ENCODE measurements at regions not wholly inside any gene's neighbourhood (a gene's known extent, or its start where the extent isn't known, plus 50 kb on each side); places are given as distances from the start of the nearest gene placed in this dataset.
"Not testable (repeated sequence)": the region's sequence is repeated elsewhere in the genome, so short reads cannot be mapped to it uniquely, and the experiment has no call there.

- DNase-seq: no peak
Measured at GRCh38 chr13:91249861-91250260, 97.6 kb upstream of the MIR17HG start.

- DNase-seq: not testable (repeated sequence)
Measured at GRCh38 chr13:91251573-91251972, 95.9 kb upstream of the MIR17HG start.

GRCh38 chr13:91264484-91264883, 83.0 kb upstream of the MIR17HG start:
- DNase-seq: no peak

- no peak for DNase-seq
Measured at GRCh38 chr13:91269237-91269636, 78.2 kb upstream of the MIR17HG start.

GRCh38 chr13:91270031-91270430, 77.5 kb upstream of the MIR17HG start:
- DNase-seq: no peak

- no peak for DNase-seq
Measured at GRCh38 chr13:91272235-91272777, 75.2 kb upstream of the MIR17HG start.

GRCh38 chr13:91273675-91274074, 73.8 kb upstream of the MIR17HG start:
- DNase-seq: no peak

GRCh38 chr13:91277013-91277676, 70.3 kb upstream of the MIR17HG start:
- DNase-seq: no peak

GRCh38 chr13:91278291-91278690, 69.2 kb upstream of the MIR17HG start:
- DNase-seq: no peak

GRCh38 chr13:91278888-91279287, 68.6 kb upstream of the MIR17HG start:
- DNase-seq: no peak

- DNase-seq: no peak
Measured at GRCh38 chr13:91280801-91281200, 66.7 kb upstream of the MIR17HG start.

GRCh38 chr13:91284335-91284734, 63.2 kb upstream of the MIR17HG start:
- no peak for DNase-seq

GRCh38 chr13:91286317-91286716, 61.2 kb upstream of the MIR17HG start:
- no peak for DNase-seq

GRCh38 chr13:91291078-91291477, 56.4 kb upstream of the MIR17HG start:
- DNase-seq: no peak

- no peak for DNase-seq
Measured at GRCh38 chr13:91292630-91293221, 54.8 kb upstream of the MIR17HG start.

- DNase-seq: no peak
Measured at GRCh38 chr13:91295712-91296410, 51.6 kb upstream of the MIR17HG start.

GRCh38 chr13:91297503-91297902, 50.0 kb upstream of the MIR17HG start:
- DNase-seq: no peak
